ENCODE measurements at regions not wholly inside any gene's neighbourhood (a gene's known extent, or its start where the extent isn't known, plus 50 kb on each side); places are given as distances from the start of the nearest gene placed in this dataset.
"Not testable (repeated sequence)": the region's sequence is repeated elsewhere in the genome, so short reads cannot be mapped to it uniquely, and the experiment has no call there.

GRCh38 chr2:90288396-90288795, 1596.9 kb downstream of the RPIA start:
- H3K27ac Mint-ChIP-seq; H3K4me1 Mint-ChIP-seq; H3K36me3 Mint-ChIP-seq; H3K36me3 ChIP-seq (replicated peaks in 1 of 2; ENCODE audit: control insufficient read depth in 1 of 2, insufficient read depth in 2 of 2, low read length in 2 of 2); H2AFZ ChIP-seq (ENCODE audit: insufficient read depth, low read depth, low read length, poor library complexity, severe bottlenecking); H3K27me3 Mint-ChIP-seq (ENCODE audit: low read depth in 3 of 3); H3K4me3 ChIP-seq (replicated peaks in 1 of 3; ENCODE audit: low read depth in 2 of 3, low read length in 3 of 3); H3K9ac ChIP-seq (ENCODE audit: insufficient read depth, low read length, poor library complexity, severe bottlenecking); H3K4me1 ChIP-seq (ENCODE audit: control insufficient read depth in 1 of 2, insufficient read depth in 2 of 2, low read length in 2 of 2); H3K79me2 ChIP-seq (ENCODE audit: insufficient read depth, low read length); intact Hi-C loops (cut with micrococcal nuclease); H3K4me2 ChIP-seq (replicated peaks; ENCODE audit: extremely low read depth, low read length, poor library complexity, severe bottlenecking); DNase-seq; H4K20me1 ChIP-seq (ENCODE audit: insufficient read depth, low read length); H3K27me3 ChIP-seq (ENCODE audit: control insufficient read depth in 2 of 2, insufficient read depth in 2 of 2, low read length in 2 of 2); H3K27ac ChIP-seq (ENCODE audit: low read depth in 1 of 2, low read length in 2 of 2); H3K4me3 Mint-ChIP-seq: not testable (repeated sequence)
- peaks cover 2 to 26% of the 10 kb centered on the region in 2 donors for H3K9me3 ChIP-seq (replicated peaks in 1 of 2; ENCODE audit: control insufficient read depth in 1 of 2, insufficient read depth in 1 of 2, low read length in 2 of 2)
- H3K9me3 Mint-ChIP-seq: peaks cover 0 to 34% (median 19%) of the 10 kb centered on the region in 7 donors
- WGBS (ENCODE audit: insufficient coverage): 95% methylated on average over 3 of the region's 7 CpGs

- H3K27ac Mint-ChIP-seq; H3K4me1 Mint-ChIP-seq; H3K36me3 Mint-ChIP-seq; H3K27ac ChIP-seq (ENCODE audit: low read depth in 1 of 2, low read length in 2 of 2); H3K36me3 ChIP-seq (replicated peaks in 1 of 2; ENCODE audit: control insufficient read depth in 1 of 2, insufficient read depth in 2 of 2, low read length in 2 of 2); H4K20me1 ChIP-seq (ENCODE audit: insufficient read depth, low read length); H3K4me3 ChIP-seq (replicated peaks in 1 of 3; ENCODE audit: low read depth in 2 of 3, low read length in 3 of 3); DNase-seq; H2AFZ ChIP-seq (ENCODE audit: insufficient read depth, low read depth, low read length, poor library complexity, severe bottlenecking); H3K27me3 ChIP-seq (ENCODE audit: control insufficient read depth in 2 of 2, insufficient read depth in 2 of 2, low read length in 2 of 2); H3K79me2 ChIP-seq (ENCODE audit: insufficient read depth, low read length); H3K27me3 Mint-ChIP-seq (ENCODE audit: low read depth in 3 of 3); H3K9ac ChIP-seq (ENCODE audit: insufficient read depth, low read length, poor library complexity, severe bottlenecking); intact Hi-C loops (cut with micrococcal nuclease); H3K4me1 ChIP-seq (ENCODE audit: control insufficient read depth in 1 of 2, insufficient read depth in 2 of 2, low read length in 2 of 2); H3K4me3 Mint-ChIP-seq; H3K4me2 ChIP-seq (replicated peaks; ENCODE audit: extremely low read depth, low read length, poor library complexity, severe bottlenecking): not testable (repeated sequence)
- peaks cover 0 to 40% (median 23%) of the 10 kb centered on the region in 7 donors for H3K9me3 Mint-ChIP-seq
- WGBS (ENCODE audit: insufficient coverage): 86% methylated on average over 3 of the region's 6 CpGs
- H3K9me3 ChIP-seq (replicated peaks in 1 of 2; ENCODE audit: control insufficient read depth in 1 of 2, insufficient read depth in 1 of 2, low read length in 2 of 2): peaks cover 2 to 33% of the 10 kb centered on the region in 2 donors
Observed at GRCh38 chr2:90289291-90289980, 1598.0 kb downstream of the RPIA start.

GRCh38 chr2:90290701-90291100, 1599.2 kb downstream of the RPIA start:
- peaks cover under 1 to 52% (median 35%) of the 10 kb centered on the region in 7 donors for H3K9me3 Mint-ChIP-seq
- H4K20me1 ChIP-seq (ENCODE audit: insufficient read depth, low read length); H3K4me3 ChIP-seq (replicated peaks in 1 of 3; ENCODE audit: low read depth in 2 of 3, low read length in 3 of 3); H3K4me2 ChIP-seq (replicated peaks; ENCODE audit: extremely low read depth, low read length, poor library complexity, severe bottlenecking); H3K27me3 Mint-ChIP-seq (ENCODE audit: low read depth in 3 of 3); H3K27ac ChIP-seq (ENCODE audit: low read depth in 1 of 2, low read length in 2 of 2); H3K4me3 Mint-ChIP-seq; H2AFZ ChIP-seq (ENCODE audit: insufficient read depth, low read depth, low read length, poor library complexity, severe bottlenecking); H3K36me3 Mint-ChIP-seq; H3K79me2 ChIP-seq (ENCODE audit: insufficient read depth, low read length); H3K36me3 ChIP-seq (replicated peaks in 1 of 2; ENCODE audit: control insufficient read depth in 1 of 2, insufficient read depth in 2 of 2, low read length in 2 of 2); H3K4me1 Mint-ChIP-seq; DNase-seq; H3K27ac Mint-ChIP-seq; H3K27me3 ChIP-seq (ENCODE audit: control insufficient read depth in 2 of 2, insufficient read depth in 2 of 2, low read length in 2 of 2); intact Hi-C loops (cut with micrococcal nuclease); H3K4me1 ChIP-seq (ENCODE audit: control insufficient read depth in 1 of 2, insufficient read depth in 2 of 2, low read length in 2 of 2); H3K9ac ChIP-seq (ENCODE audit: insufficient read depth, low read length, poor library complexity, severe bottlenecking): not testable (repeated sequence)
- peaks cover 2 to 46% of the 10 kb centered on the region in 2 donors for H3K9me3 ChIP-seq (replicated peaks in 1 of 2; ENCODE audit: control insufficient read depth in 1 of 2, insufficient read depth in 1 of 2, low read length in 2 of 2)
- 100% methylated on average over 1 of the region's 5 CpGs for WGBS (ENCODE audit: insufficient coverage)

- H3K27me3 ChIP-seq (ENCODE audit: control insufficient read depth in 2 of 2, insufficient read depth in 2 of 2, low read length in 2 of 2); H3K27ac ChIP-seq (ENCODE audit: low read depth in 1 of 2, low read length in 2 of 2); H3K4me1 Mint-ChIP-seq; intact Hi-C loops (cut with micrococcal nuclease); H3K79me2 ChIP-seq (ENCODE audit: insufficient read depth, low read length); H3K4me1 ChIP-seq (ENCODE audit: control insufficient read depth in 1 of 2, insufficient read depth in 2 of 2, low read length in 2 of 2); H3K36me3 Mint-ChIP-seq; H3K4me3 ChIP-seq (replicated peaks in 1 of 3; ENCODE audit: low read depth in 2 of 3, low read length in 3 of 3); H2AFZ ChIP-seq (ENCODE audit: insufficient read depth, low read depth, low read length, poor library complexity, severe bottlenecking); DNase-seq; H3K4me3 Mint-ChIP-seq; H3K36me3 ChIP-seq (replicated peaks in 1 of 2; ENCODE audit: control insufficient read depth in 1 of 2, insufficient read depth in 2 of 2, low read length in 2 of 2); H3K27me3 Mint-ChIP-seq (ENCODE audit: low read depth in 3 of 3); H3K9ac ChIP-seq (ENCODE audit: insufficient read depth, low read length, poor library complexity, severe bottlenecking); H3K4me2 ChIP-seq (replicated peaks; ENCODE audit: extremely low read depth, low read length, poor library complexity, severe bottlenecking); H4K20me1 ChIP-seq (ENCODE audit: insufficient read depth, low read length); H3K27ac Mint-ChIP-seq: not testable (repeated sequence)
- WGBS (ENCODE audit: insufficient coverage): 55% methylated on average over 3 of the region's 5 CpGs
- peaks cover 2 to 50% of the 10 kb centered on the region in 2 donors for H3K9me3 ChIP-seq (replicated peaks in 1 of 2; ENCODE audit: control insufficient read depth in 1 of 2, insufficient read depth in 1 of 2, low read length in 2 of 2)
- peaks cover 3 to 58% (median 41%) of the 10 kb centered on the region in 7 donors for H3K9me3 Mint-ChIP-seq
Observed at GRCh38 chr2:90291168-90291883, 1599.9 kb downstream of the RPIA start.

Data from CD14-positive monocyte (primary cell).